ENCODE measurements at regions not wholly inside any gene's neighbourhood (a gene's known extent, or its start where the extent isn't known, plus 50 kb on each side); places are given as distances from the start of the nearest gene placed in this dataset.

DNA sequence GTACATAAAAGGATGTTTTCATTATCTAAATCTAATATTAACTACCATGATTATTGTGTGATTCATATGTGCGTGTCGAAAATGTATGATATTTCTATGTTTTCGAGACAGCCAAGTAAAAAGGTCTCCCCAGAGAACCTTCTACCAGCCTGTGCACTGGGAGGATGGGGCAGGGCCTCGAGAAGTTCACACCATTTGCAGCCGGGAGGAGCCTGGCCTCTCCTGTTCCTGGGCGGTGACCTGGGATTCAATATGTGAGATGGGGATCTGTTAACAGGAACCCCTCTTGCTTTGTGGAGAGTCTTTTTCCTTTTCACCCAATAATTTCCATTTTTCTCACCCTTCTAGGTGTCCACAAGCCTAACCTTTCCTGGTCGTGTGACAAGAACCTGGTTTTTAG, 189.3 kb downstream of the IPO8 start:
- DNase-seq: no peak

- no peak for DNase-seq
Observed at GRCh38 chr12:30501718-30502117, 194.0 kb downstream of the IPO8 start.

GRCh38 chr12:30500532-30500931, 195.1 kb downstream of the IPO8 start:
- no peak for DNase-seq

DNA sequence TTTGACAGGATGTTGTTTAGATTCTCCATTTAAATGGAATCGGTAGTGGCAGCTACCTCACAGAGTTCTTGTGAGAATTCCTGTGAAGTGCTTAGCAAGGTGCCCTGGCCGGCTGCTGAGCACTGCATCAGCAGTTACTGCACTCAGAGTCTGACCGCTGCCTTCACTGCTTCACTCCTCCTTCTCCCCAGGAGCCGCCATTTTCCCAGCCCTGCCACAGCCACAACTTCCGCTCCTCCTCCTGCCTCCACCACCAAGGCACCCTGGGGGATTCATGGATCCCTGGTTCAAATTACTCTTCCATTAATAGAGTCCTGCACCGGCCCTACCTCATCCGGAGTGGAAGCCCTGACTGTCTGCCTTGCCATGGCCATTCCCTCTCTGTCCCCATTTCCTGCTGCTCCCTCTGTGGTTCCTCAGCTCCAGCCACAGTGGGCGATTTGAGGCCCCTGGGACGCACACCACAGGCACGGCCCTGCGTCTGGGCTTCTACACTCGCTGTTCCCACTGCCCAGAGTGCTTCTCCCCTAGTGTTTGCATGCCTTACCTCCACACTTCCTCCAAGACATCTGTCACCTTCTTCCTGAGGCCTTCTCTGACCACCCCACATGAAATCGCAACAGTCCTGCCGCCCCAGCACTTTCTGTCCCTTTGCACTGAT, 210.3 kb downstream of the IPO8 start:
- no peak for DNase-seq

- DNase-seq: no peak
Observed at GRCh38 chr12:30484658-30485057, 211.0 kb downstream of the IPO8 start.

- no peak for DNase-seq
Observed at GRCh38 chr12:30482650-30483049, 213.0 kb downstream of the IPO8 start.

DNA sequence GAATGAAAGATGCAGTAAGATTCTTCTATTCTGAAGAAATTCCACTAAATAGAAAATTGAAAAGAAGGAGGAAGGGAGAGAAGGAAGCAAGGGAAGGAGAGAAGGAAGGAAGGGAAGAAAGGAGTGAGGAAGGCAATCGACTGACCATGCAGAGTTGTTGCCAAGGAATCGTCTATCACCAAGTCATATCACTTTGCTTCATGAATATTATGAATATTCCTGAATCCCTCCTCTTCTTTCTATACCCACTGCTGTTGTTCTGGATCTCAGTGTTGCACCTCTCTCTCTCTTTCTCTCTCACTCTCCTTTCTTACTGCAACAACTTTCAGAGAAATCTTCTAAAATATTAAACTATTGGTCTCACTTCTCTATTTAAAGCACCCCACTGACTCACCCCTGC, 222.4 kb downstream of the IPO8 start:
- no peak for DNase-seq

GRCh38 chr12:30466093-30466585, 229.5 kb downstream of the IPO8 start:
- no peak for DNase-seq

GRCh38 chr12:30463636-30464035, 232.0 kb downstream of the IPO8 start:
- no peak for DNase-seq

GRCh38 chr12:30462249-30462648, 233.4 kb downstream of the IPO8 start:
- DNase-seq: no peak

GRCh38 chr12:30461026-30461615, 234.5 kb downstream of the IPO8 start:
- DNase-seq: no peak

- DNase-seq: no peak
Observed at GRCh38 chr12:30458453-30458852, 237.2 kb downstream of the IPO8 start.

- no peak for DNase-seq
Observed at GRCh38 chr12:30457621-30458289, 237.9 kb downstream of the IPO8 start.

DNA sequence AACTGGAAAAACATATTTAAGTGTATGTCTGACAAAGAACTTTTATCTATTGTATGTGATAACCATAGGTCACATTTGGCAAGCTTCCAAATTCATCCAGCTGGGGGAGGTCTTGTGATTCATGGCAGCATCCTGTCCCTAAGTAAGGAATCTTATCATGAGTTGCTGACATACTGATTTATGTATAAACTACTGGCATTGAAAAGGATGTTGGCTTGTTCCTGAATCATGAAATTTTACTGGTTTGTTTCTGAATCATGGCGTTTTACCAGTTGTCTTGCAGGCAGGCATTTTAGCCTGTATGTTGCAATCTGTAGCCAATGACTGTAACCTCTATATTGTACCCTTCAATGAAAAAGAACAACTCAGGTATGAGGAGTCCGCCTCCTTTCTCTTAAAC, 244.8 kb downstream of the IPO8 start:
- no peak for DNase-seq

- no peak for DNase-seq
Observed at GRCh38 chr12:30450226-30450625, 245.4 kb downstream of the IPO8 start.

- no peak for DNase-seq
Observed at GRCh38 chr12:30448038-30448437, 247.6 kb downstream of the IPO8 start.

DNA sequence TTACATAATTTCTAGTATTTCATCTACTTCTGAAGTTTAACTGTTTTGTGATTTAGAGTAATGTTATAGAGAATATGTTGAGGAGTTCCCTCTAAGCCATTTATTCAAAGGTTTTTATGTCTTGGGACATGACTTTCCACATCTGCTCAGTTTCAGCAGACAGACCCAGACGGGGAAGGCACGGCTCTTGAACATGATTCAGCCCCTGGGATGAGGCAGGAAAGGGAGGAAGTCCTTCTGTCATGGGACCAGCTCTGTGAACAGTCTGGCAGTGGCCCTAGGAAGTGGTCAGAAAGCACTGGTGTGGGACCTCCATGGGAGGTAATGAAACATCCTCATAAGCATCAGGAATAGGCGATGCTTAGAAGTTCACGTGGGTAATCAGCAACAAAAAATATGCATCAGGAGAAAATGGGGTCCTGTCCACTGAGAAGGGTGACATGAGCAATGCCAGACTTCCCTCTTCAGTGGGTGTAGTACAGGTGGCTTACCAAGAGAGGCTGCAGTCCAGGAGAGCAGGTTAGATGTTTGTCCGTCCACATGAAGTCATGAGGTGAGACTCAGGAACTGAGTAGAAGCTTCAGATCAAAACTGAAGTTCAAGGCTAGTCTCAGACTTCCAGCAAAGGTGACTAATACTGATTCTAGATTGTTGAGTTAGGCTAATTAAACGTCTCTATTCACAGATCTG, 248.5 kb downstream of the IPO8 start:
- no peak for DNase-seq

DNA sequence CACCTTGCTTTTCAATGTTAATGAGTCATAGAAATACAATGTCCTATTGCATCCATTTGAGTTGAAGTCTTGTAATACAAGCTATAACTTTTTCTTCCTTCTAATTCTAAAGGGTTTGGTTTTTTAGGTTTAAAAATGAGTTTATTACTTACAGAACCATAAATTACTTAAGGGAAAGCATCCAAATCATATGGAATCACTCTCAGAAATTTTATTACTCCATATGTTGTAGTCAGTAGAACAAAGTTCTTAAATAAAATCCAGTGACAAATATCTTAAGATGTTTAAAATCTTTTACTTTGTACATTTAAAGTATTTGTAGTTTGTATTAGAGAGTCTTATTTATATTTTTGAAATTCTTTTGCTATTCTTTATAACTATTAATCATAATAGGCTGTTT, 253.2 kb downstream of the IPO8 start:
- DNase-seq: no peak

DNA sequence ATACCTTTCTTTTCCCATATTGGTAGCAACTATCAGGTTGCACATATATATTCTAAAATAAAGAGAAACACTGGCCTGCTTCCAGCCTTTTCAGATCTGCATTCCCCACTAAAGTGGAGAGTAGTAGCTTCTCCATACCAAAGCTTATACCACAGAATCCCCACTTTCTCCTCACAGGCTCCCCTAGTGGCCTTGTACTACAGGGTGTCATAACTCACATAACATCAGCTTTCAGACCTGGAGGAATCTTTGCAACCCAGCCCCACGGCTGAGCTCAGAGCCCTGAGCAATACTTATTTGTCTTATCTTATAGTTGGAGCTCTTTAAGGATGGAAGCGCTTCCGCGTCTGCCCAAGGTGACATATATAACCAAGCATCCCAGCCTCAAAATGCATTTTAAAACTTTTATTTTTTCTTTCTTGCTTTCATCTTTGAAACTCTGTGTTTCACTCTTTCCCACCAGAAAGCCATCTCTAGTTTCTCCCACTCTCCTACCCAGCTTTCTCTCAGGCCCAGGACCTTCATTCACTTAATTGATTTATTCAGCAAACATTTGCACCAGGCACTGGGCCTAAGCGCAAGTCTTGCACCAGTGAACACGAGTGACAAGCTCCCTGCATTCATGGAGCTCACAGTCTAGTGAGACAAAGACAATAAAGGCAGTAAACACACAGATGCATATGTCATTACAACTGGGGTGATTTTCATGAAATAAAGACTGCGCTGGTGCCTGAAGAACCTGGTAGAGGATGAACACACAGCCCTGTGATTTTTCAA, 254.7 kb downstream of the IPO8 start:
- no peak for DNase-seq

DNA sequence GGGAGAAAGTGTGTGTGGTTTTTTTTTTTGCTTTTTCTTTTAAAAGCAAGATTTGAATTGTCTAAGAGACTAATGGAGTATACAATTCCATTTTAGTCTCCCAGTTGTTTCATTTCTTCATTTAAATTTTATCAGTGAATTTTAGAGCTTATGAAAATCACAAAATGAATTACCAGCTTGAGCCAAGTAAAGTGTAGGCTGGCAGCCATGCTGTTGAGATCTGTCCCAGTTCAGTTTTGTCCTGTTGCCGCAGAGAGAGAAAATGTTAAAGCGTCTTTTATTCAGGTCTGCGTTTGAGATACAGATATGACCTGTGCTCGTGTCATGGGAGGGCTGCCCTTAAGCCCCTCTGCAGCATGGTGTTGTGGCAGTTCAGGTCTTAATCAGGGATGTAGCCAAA, 256.5 kb downstream of the IPO8 start:
- DNase-seq: no peak

GRCh38 chr12:30438601-30439041, 257.0 kb downstream of the IPO8 start:
- no peak for DNase-seq

GRCh38 chr12:30437616-30438015, 258.1 kb downstream of the IPO8 start:
- no peak for DNase-seq

GRCh38 chr12:30437044-30437443, 258.6 kb downstream of the IPO8 start:
- DNase-seq: no peak
